ENCODE measurements at regions not wholly inside any gene's neighbourhood (a gene's known extent, or its start where the extent isn't known, plus 50 kb on each side); places are given as distances from the start of the nearest gene placed in this dataset.

DNA sequence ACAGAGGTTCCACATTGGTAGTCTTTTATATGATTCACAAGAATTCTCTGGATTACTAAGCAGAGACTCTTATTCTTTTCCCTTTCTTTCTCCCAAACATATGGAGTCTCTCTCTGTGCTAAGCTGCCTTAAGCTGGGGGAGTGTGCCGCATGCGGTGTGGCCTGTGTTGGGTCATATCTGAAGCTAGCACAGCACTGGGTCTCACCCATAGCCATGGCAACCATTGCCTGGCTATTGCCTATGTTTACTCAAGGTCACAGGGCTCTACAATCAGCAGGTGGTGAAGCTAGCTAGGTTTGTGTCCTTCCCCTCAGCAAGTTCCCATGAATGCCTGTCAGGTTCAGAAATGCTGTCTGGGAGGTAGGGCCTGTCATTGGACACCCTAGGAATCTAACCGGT, 73.6 kb upstream of the ZRANB2 start:
- TF ChIP-seq, protein P1, sequence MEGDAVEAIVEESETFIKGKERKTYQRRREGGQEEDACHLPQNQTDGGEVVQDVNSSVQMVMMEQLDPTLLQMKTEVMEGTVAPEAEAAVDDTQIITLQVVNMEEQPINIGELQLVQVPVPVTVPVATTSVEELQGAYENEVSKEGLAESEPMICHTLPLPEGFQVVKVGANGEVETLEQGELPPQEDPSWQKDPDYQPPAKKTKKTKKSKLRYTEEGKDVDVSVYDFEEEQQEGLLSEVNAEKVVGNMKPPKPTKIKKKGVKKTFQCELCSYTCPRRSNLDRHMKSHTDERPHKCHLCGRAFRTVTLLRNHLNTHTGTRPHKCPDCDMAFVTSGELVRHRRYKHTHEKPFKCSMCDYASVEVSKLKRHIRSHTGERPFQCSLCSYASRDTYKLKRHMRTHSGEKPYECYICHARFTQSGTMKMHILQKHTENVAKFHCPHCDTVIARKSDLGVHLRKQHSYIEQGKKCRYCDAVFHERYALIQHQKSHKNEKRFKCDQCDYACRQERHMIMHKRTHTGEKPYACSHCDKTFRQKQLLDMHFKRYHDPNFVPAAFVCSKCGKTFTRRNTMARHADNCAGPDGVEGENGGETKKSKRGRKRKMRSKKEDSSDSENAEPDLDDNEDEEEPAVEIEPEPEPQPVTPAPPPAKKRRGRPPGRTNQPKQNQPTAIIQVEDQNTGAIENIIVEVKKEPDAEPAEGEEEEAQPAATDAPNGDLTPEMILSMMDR (IDR thresholded peaks at IDR 0.05; ENCODE audit: low read depth, low read length): no peak
- H3K4me3 ChIP-seq (ENCODE audit: low read depth, low read length): no peak overlapping the region
- DNase-seq: no peak
- H3K27me3 ChIP-seq: no peaks in the 10 kb centered on the region
- H3K9me3 ChIP-seq: no peaks in the 10 kb centered on the region
- no peaks in the 10 kb centered on the region for H3K36me3 ChIP-seq
- H3K4me1 ChIP-seq: no peaks in the 10 kb centered on the region

GRCh38 chr1:71153826-71154225, 73.0 kb upstream of the ZRANB2 start:
- Histone ChIP-seq H3K4me1 (no peaks in the 10 kb centered on the region), H3K4me3 (ENCODE audit: low read depth, low read length) (no peak overlapping the region), H3K36me3 (no peaks in the 10 kb centered on the region), H3K9me3 (no peaks in the 10 kb centered on the region), H3K27me3 (no peaks in the 10 kb centered on the region)
- TF ChIP-seq, protein P1 (IDR thresholded peaks at IDR 0.05; ENCODE audit: low read depth, low read length): no peak
- no peak for DNase-seq

GRCh38 chr1:71147637-71148360, 67.0 kb upstream of the ZRANB2 start:
- no peak overlapping the region for H3K4me3 ChIP-seq (ENCODE audit: low read depth, low read length)
- TF ChIP-seq, protein P1 (IDR thresholded peaks at IDR 0.05; ENCODE audit: low read depth, low read length): no peak
- no peaks in the 10 kb centered on the region for H3K4me1 ChIP-seq
- DNase-seq: no peak
- H3K27me3 ChIP-seq: no peaks in the 10 kb centered on the region
- H3K36me3 ChIP-seq: no peaks in the 10 kb centered on the region
- H3K9me3 ChIP-seq: no peaks in the 10 kb centered on the region

DNA sequence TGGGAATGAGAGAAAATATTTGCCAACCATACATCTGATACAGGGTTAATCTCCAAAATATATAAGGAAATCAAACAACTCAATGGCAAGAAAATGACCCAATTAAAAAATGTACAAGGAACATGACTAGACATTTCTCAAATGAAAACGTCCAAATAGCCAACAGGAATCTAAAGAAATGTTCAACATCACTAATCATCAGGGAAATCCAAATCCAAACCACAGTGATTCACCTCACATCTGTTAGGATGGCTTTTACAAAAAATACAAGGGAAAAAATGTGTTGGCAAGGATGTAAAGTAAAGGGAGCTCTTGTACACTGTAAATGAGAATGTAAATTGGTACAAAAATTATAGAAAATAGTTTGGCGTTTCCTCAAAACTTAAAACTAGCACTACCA, 54.7 kb upstream of the ZRANB2 start:
- DNase-seq: no peak
- Histone ChIP-seq H3K9me3 (no peaks in the 10 kb centered on the region), H3K4me3 (ENCODE audit: low read depth, low read length) (no peak overlapping the region), H3K36me3 (no peaks in the 10 kb centered on the region), H3K27me3 (no peaks in the 10 kb centered on the region), H3K4me1 (no peaks in the 10 kb centered on the region)
- TF ChIP-seq, protein P1 (IDR thresholded peaks at IDR 0.05; ENCODE audit: low read depth, low read length): no peak
